MCF 10A (cell line): ENCODE measurements at regions not wholly inside any gene's neighbourhood (a gene's known extent, or its start where the extent isn't known, plus 50 kb on each side); places are given as distances from the start of the nearest gene placed in this dataset.
A peak's percentile ranks its signal among the peaks of the same experiment; 100 is the strongest.

Experiments used
- BruUV-seq: library from RNA; stranded (reverse); fragments of 400-500 nt; replicated peaks from 2 replicates; lab custom pipeline; 2021; lab: Mats Ljungman, UMichigan
- CTCF ChIA-PET: fragments of 300-600 bp; sonication (Branson Sonifier 250); formaldehyde crosslinking; extraction: SDS; loops from one replicate; lab custom pipeline; 2021; ENCODE audit warnings: antibody characterized with exemption, inconsistent platforms; lab: Yijun Ruan, JAX
- POLR2A ChIA-PET: fragments of 300-600, 350-650 bp; sonication (Branson Sonifier 250); formaldehyde crosslinking; extraction: SDS; loops from one replicate; lab custom pipeline; 2020; ENCODE audit warnings: antibody characterized with exemption, inconsistent platforms; lab: Yijun Ruan, JAX
- DNase-seq: peaks from one replicate; pipeline ENCODE4 v3.0.0-alpha.2; 2018; ENCODE audit not compliant: unreplicated experiment
- H3K27ac Mint-ChIP-seq: one replicate; pipeline ENCODE4 v1.8.0; 2022; ENCODE audit warnings: mild to moderate bottlenecking, low read depth, mixed read lengths; ENCODE audit not compliant: unreplicated experiment
- H3K27me3 Mint-ChIP-seq: one replicate; pipeline ENCODE4 v1.8.0; 2022; ENCODE audit warnings: mixed read lengths; ENCODE audit not compliant: insufficient read depth, unreplicated experiment
- H3K36me3 Mint-ChIP-seq: one replicate; pipeline ENCODE4 v1.8.0; 2022; ENCODE audit warnings: mild to moderate bottlenecking, moderate library complexity, mixed read lengths; ENCODE audit not compliant: insufficient read depth, unreplicated experiment
- H3K4me1 Mint-ChIP-seq: one replicate; pipeline ENCODE4 v1.8.0; 2022; ENCODE audit warnings: mixed read lengths; ENCODE audit not compliant: insufficient read depth, unreplicated experiment
- H3K4me3 Mint-ChIP-seq: one replicate; pipeline ENCODE4 v1.8.0; 2022; ENCODE audit warnings: mild to moderate bottlenecking, moderate library complexity, mixed read lengths; ENCODE audit not compliant: unreplicated experiment
- H3K9me3 Mint-ChIP-seq: one replicate; pipeline ENCODE4 v1.8.0; 2022; ENCODE audit warnings: mixed read lengths; ENCODE audit not compliant: unreplicated experiment
- CTCF ChIP-seq: fragments of 200-600 bp; IDR thresholded peaks from one replicate; pipeline ENCODE4 v1.8.0; 2022; ENCODE audit warnings: antibody characterized with exemption, mild to moderate bottlenecking; ENCODE audit not compliant: unreplicated experiment
- intact Hi-C: fragments of 100-400 bp; cut with micrococcal nuclease; formaldehyde crosslinking; loops from 2 replicates; pipeline ENCODE4 v1.14.1; 2022

- Mint-ChIP-seq H3K27ac (peak overlapping the region; percentile 90), H3K4me3 (peak overlapping the region; percentile 57), H3K4me1 (peaks cover 18% of the 10 kb centered on the region), H3K9me3 (no peaks in the 10 kb centered on the region), H3K27me3 (no peaks in the 10 kb centered on the region), H3K36me3 (no peaks in the 10 kb centered on the region)
- DNase-seq: peak; percentile 97
- POLR2A ChIA-PET: interaction anchor here (0.7 to 1.4 kb wide), 8 partner anchors 10 to 582 kb away, joined by 3 to 7 read pairs (median 3); partner anchors contain the start of gene ITPRID2
- TF ChIP-seq CTCF: no peak
- no TSS peak for BruUV-seq
- intact Hi-C loops: loop anchor here (2.0 kb wide), 1 partner anchor 82 kb away; no protein-coding TSS in a partner anchor
- CTCF ChIA-PET: no interaction called here
Measured at GRCh38 chr2:181810823-181811695, 80.5 kb upstream of the ITPRID2 start.

DNA sequence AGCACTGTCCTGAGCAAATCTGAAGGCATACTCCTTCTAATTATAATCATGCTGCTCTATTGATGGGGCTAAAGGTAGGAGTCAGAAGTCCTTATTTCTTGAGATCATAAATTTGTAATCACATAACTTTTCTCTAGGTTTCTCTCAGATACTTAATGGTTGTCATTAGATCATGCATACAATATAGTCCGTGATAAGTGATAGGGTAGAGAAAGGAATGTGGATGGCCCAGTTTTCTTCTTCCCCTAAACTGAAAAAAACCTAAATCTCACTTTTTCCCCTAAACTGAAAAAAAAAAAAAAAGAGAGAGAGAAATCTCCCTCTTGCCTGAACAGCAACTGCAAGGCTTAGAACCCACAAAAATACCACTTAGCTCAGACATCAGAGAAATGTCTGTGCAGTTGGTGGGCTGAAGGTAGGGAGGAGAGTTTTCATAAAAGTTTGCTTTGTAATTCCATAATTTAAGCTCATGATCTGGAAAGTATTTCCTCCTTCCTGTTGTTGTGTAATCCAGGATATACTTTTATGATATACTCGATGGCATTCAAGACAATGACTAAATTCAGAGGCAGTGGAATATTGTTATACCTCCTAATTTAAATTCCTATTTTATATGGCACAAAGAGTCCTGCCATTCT, 79.3 kb upstream of the ITPRID2 start:
- DNase-seq: peak; percentile 26
- BruUV-seq: no TSS peak
- ChIA-PET POLR2A (interaction anchor here (1.2 kb wide), 1 partner anchor 26 kb away, joined by 3 read pairs; no protein-coding TSS in a partner anchor), CTCF (interaction anchor here (0.6 to 1.2 kb wide), 3 partner anchors 35 to 788 kb away, joined by 3 to 7 read pairs (median 3); no protein-coding TSS in a partner anchor)
- Mint-ChIP-seq H3K36me3 (no peaks in the 10 kb centered on the region), H3K4me1 (peaks cover 18% of the 10 kb centered on the region), H3K4me3 (no peak overlapping the region), H3K9me3 (no peaks in the 10 kb centered on the region), H3K27me3 (no peaks in the 10 kb centered on the region), H3K27ac (no peak overlapping the region)
- intact Hi-C loops: no loop called here
- TF ChIP-seq CTCF: no peak

GRCh38 chr2:181814057-181814491, 77.5 kb upstream of the ITPRID2 start:
- Mint-ChIP-seq H3K4me1 (peaks cover 18% of the 10 kb centered on the region), H3K4me3 (no peak overlapping the region), H3K9me3 (no peaks in the 10 kb centered on the region), H3K27ac (peak overlapping the region; percentile 16), H3K27me3 (no peaks in the 10 kb centered on the region), H3K36me3 (no peaks in the 10 kb centered on the region)
- ChIA-PET POLR2A (interaction anchor here (1.1 kb wide), 1 partner anchor 43 kb away, joined by 3 read pairs; no protein-coding TSS in a partner anchor), CTCF (interaction anchor here (0.5 kb wide), 1 partner anchor 141 kb away, joined by 3 read pairs; no protein-coding TSS in a partner anchor)
- TF ChIP-seq CTCF: no peak
- intact Hi-C loops: no loop called here
- no TSS peak for BruUV-seq
- peak; percentile 39 for DNase-seq

GRCh38 chr2:181817509-181817908, 74.0 kb upstream of the ITPRID2 start:
- POLR2A ChIA-PET: interaction anchor here (1.1 to 1.3 kb wide), 2 partner anchors 31 to 74 kb away, joined by 3 read pairs; partner anchors contain the start of gene ITPRID2
- Mint-ChIP-seq H3K27ac (no peak overlapping the region), H3K9me3 (no peaks in the 10 kb centered on the region), H3K4me1 (peaks cover 6% of the 10 kb centered on the region), H3K4me3 (no peak overlapping the region), H3K27me3 (no peaks in the 10 kb centered on the region), H3K36me3 (no peaks in the 10 kb centered on the region)
- intact Hi-C loops: no loop called here
- TF ChIP-seq CTCF: no peak
- no peak for DNase-seq
- CTCF ChIA-PET: no interaction called here
- BruUV-seq: no TSS peak
